ENCODE measurements at regions not wholly inside any gene's neighbourhood (a gene's known extent, or its start where the extent isn't known, plus 50 kb on each side); places are given as distances from the start of the nearest gene placed in this dataset.
A peak's percentile ranks its signal among the peaks of the same experiment; 100 is the strongest.

GRCh38 chrX:139196890-139197289 is 333.6 kb upstream of the F9 start:
- peak; percentile 11; the same call in 2 of the 3 replicates for ATAC-seq
- Histone ChIP-seq H2AFZ (ENCODE audit: low read depth, low read length) (no peak overlapping the region), H3K79me2 (ENCODE audit: control insufficient read depth, insufficient read depth, low read length) (no peaks in the 10 kb centered on the region; the same call in 2 of the 3 replicates), H4K20me1 (replicated peaks; ENCODE audit: control insufficient read depth, insufficient read depth, low read length) (no peaks in the 10 kb centered on the region), H3K27me3 (ENCODE audit: control insufficient read depth in 2 of 2, insufficient read depth in 2 of 2, low read length in 2 of 2) (no peaks in the 10 kb centered on the region), H3K4me2 (ENCODE audit: insufficient read depth, low read length) (no peak overlapping the region), H3K27ac (ENCODE audit: extremely low read depth, low read depth, low read length) (no peak overlapping the region), H3K9ac (ENCODE audit: insufficient read depth in 1 of 2, low read depth in 2 of 2, low read length in 2 of 2) (no peak overlapping the region), H3K9me3 (replicated peaks; ENCODE audit: control insufficient read depth, insufficient read depth, low read depth, low read length) (no peaks in the 10 kb centered on the region), H3K4me1 (replicated peaks in 1 of 2; ENCODE audit: control insufficient read depth in 2 of 2, insufficient read depth in 2 of 2, low read length in 2 of 2) (peaks cover 12 to 20% of the 10 kb centered on the region in 2 experiments; a peak in 4 of 5 replicates), H3K36me3 (ENCODE audit: control insufficient read depth, insufficient read depth, low read length) (peaks cover 13% of the 10 kb centered on the region), H3K9me1 (ENCODE audit: control insufficient read depth, insufficient read depth, low read length) (no peaks in the 10 kb centered on the region), H3K4me3 (no peak overlapping the region)
- CTCF ChIA-PET (ENCODE audit: low intra/inter-chr PET ratio), result no interaction called here
- FAIRE-seq, result no peak
- 38% methylated on average over 3 of the region's 3 CpGs for WGBS (ENCODE audit: insufficient coverage, low coverage, missing lambda C conversion rate)
- no TSS peak for BruUV-seq (replicated peaks)
- in situ Hi-C loops (cut with MboI) (no loop called here), intact Hi-C loops (cut with micrococcal nuclease) (no loop called here)
- POLR2A ChIA-PET, result interaction anchor here (0.5 to 1.5 kb wide), 3 partner anchors 9 to 17 kb away, joined by 3 to 4 read pairs (median 3); no protein-coding TSS in a partner anchor
- DNase-seq (ENCODE audit: extremely low read depth in 1 of 4, low spot score in 3 of 4), result no peak
- no peak for TF ChIP-seq PBX2 (CRISPR knock-in tag; IDR thresholded peaks at IDR 0.05; ENCODE audit: low read depth)
- TF ChIP-seq PBX2 (tag; conservative IDR thresholded peaks at IDR 0.05; ENCODE audit: low read depth), result no peak
- no peak for TF ChIP-seq SIRT6 (IDR thresholded peaks at IDR 0.05; ENCODE audit: low read depth, low read length)
- TF ChIP-seq ZBTB34 (CRISPR knock-in tag; IDR thresholded peaks at IDR 0.05), result no peak
- peak; percentile 81 for TF ChIP-seq SPI1 (IDR thresholded peaks at IDR 0.05; ENCODE audit: borderline replicate concordance, low read depth, low read length)
- TF ChIP-seq CREB3 (tag; conservative IDR thresholded peaks at IDR 0.05; ENCODE audit: low read depth), result no peak
- TF ChIP-seq CTCF (IDR thresholded peaks at IDR 0.05 in 2 of 3, conservative IDR thresholded peaks at IDR 0.05 in 1 of 3; ENCODE audit: insufficient read depth in 2 of 3, low read depth in 1 of 3, low read length in 3 of 3), result peak in 1 of 3 experiments; percentile 40; a peak in 2 of 6 replicates
- TF ChIP-seq RAD21 (CRISPR knock-in tag; conservative IDR thresholded peaks at IDR 0.05 in 1 of 2, IDR thresholded peaks at IDR 0.05 in 1 of 2), result peak; percentile 26 to 29; a peak in 3 of 4 replicates
- no peak for TF ChIP-seq ZBED1 (IDR thresholded peaks at IDR 0.05)
- no peak for TF ChIP-seq ARID4B (CRISPR knock-in tag; IDR thresholded peaks at IDR 0.05)
